ENCODE measurements at regions not wholly inside any gene's neighbourhood (a gene's known extent, or its start where the extent isn't known, plus 50 kb on each side); places are given as distances from the start of the nearest gene placed in this dataset.

GRCh38 chr10:20427821-20428220, 469.3 kb downstream of the NEBL start:
- no peaks in the 10 kb centered on the region; the same call in 1 of the 2 replicates for H3K27me3 Mint-ChIP-seq (ENCODE audit: low read depth)
- peaks cover 36% of the 10 kb centered on the region for H3K36me3 Mint-ChIP-seq
- no peak for TF ChIP-seq ESRRA (CRISPR knock-in tag; IDR thresholded peaks at IDR 0.05; ENCODE audit: borderline replicate concordance)
- TF ChIP-seq E2F1 (CRISPR knock-in tag; IDR thresholded peaks at IDR 0.05), result no peak
- no peak for TF ChIP-seq EMX1 (CRISPR knock-in tag; IDR thresholded peaks at IDR 0.05)
- TF ChIP-seq CBFB (CRISPR knock-in tag; IDR thresholded peaks at IDR 0.05; ENCODE audit: low read depth), result no peak
- TF ChIP-seq, protein P1, sequence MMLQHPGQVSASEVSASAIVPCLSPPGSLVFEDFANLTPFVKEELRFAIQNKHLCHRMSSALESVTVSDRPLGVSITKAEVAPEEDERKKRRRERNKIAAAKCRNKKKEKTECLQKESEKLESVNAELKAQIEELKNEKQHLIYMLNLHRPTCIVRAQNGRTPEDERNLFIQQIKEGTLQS (CRISPR knock-in tag; conservative IDR thresholded peaks at IDR 0.05), result no peak
- no peak for TF ChIP-seq ZNF121 (CRISPR knock-in tag; IDR thresholded peaks at IDR 0.05)
- TF ChIP-seq, protein P2, sequence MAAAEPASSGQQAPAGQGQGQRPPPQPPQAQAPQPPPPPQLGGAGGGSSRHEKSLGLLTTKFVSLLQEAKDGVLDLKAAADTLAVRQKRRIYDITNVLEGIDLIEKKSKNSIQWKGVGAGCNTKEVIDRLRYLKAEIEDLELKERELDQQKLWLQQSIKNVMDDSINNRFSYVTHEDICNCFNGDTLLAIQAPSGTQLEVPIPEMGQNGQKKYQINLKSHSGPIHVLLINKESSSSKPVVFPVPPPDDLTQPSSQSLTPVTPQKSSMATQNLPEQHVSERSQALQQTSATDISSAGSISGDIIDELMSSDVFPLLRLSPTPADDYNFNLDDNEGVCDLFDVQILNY (CRISPR knock-in tag; IDR thresholded peaks at IDR 0.05), result no peak
- no peak for TF ChIP-seq ZNF425 (CRISPR knock-in tag; conservative IDR thresholded peaks at IDR 0.05)
- TF ChIP-seq, protein P3, sequence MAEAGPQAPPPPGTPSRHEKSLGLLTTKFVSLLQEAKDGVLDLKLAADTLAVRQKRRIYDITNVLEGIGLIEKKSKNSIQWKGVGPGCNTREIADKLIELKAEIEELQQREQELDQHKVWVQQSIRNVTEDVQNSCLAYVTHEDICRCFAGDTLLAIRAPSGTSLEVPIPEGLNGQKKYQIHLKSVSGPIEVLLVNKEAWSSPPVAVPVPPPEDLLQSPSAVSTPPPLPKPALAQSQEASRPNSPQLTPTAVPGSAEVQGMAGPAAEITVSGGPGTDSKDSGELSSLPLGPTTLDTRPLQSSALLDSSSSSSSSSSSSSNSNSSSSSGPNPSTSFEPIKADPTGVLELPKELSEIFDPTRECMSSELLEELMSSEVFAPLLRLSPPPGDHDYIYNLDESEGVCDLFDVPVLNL (CRISPR knock-in tag; IDR thresholded peaks at IDR 0.05; ENCODE audit: borderline replicate concordance, low read depth), result no peak
- TF ChIP-seq, protein P4, sequence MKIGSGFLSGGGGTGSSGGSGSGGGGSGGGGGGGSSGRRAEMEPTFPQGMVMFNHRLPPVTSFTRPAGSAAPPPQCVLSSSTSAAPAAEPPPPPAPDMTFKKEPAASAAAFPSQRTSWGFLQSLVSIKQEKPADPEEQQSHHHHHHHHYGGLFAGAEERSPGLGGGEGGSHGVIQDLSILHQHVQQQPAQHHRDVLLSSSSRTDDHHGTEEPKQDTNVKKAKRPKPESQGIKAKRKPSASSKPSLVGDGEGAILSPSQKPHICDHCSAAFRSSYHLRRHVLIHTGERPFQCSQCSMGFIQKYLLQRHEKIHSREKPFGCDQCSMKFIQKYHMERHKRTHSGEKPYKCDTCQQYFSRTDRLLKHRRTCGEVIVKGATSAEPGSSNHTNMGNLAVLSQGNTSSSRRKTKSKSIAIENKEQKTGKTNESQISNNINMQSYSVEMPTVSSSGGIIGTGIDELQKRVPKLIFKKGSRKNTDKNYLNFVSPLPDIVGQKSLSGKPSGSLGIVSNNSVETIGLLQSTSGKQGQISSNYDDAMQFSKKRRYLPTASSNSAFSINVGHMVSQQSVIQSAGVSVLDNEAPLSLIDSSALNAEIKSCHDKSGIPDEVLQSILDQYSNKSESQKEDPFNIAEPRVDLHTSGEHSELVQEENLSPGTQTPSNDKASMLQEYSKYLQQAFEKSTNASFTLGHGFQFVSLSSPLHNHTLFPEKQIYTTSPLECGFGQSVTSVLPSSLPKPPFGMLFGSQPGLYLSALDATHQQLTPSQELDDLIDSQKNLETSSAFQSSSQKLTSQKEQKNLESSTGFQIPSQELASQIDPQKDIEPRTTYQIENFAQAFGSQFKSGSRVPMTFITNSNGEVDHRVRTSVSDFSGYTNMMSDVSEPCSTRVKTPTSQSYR (CRISPR knock-in tag; IDR thresholded peaks at IDR 0.05), result no peak
- TF ChIP-seq PRRX2 (CRISPR knock-in tag; IDR thresholded peaks at IDR 0.05), result no peak
- TF ChIP-seq ZNF416 (CRISPR knock-in tag; IDR thresholded peaks at IDR 0.05), result no peak
- TF ChIP-seq HMGA2 (CRISPR knock-in tag; IDR thresholded peaks at IDR 0.05), result no peak
- no peak for TF ChIP-seq NFYB (CRISPR knock-in tag; conservative IDR thresholded peaks at IDR 0.05; ENCODE audit: low read depth)
- no peak for TF ChIP-seq ZNF317 (CRISPR knock-in tag; IDR thresholded peaks at IDR 0.05; ENCODE audit: borderline replicate concordance, low read depth)
- TF ChIP-seq FOXK1 (CRISPR knock-in tag; IDR thresholded peaks at IDR 0.05), result no peak
- TF ChIP-seq ATF1 (CRISPR knock-in tag; IDR thresholded peaks at IDR 0.05), result no peak
- ChIA-PET POLR2A (no interaction called here), CTCF (no interaction called here)
- H3K4me1 Mint-ChIP-seq, result no peaks in the 10 kb centered on the region
- no peak for ATAC-seq
- H3K27ac Mint-ChIP-seq, result no peak overlapping the region
- no peak overlapping the region for H3K4me3 Mint-ChIP-seq
- DNase-seq (ENCODE audit: low spot score), result no peak
- H3K9me3 Mint-ChIP-seq, result peaks cover 42% of the 10 kb centered on the region

GRCh38 chr10:20418286-20418685, 478.8 kb downstream of the NEBL start:
- ChIA-PET CTCF (no interaction called here), POLR2A (no interaction called here)
- no peak overlapping the region for H3K27ac Mint-ChIP-seq
- no peak for ATAC-seq
- DNase-seq (ENCODE audit: low spot score), result no peak
- no peak overlapping the region for H3K4me3 Mint-ChIP-seq
- H3K4me1 Mint-ChIP-seq, result peaks cover 15% of the 10 kb centered on the region
- H3K9me3 Mint-ChIP-seq, result peaks cover 38% of the 10 kb centered on the region
- H3K27me3 Mint-ChIP-seq (ENCODE audit: low read depth), result no peaks in the 10 kb centered on the region
- TF ChIP-seq CREB1 (CRISPR knock-in tag; IDR thresholded peaks at IDR 0.05) (no peak), FOXJ3 (CRISPR knock-in tag; IDR thresholded peaks at IDR 0.05; ENCODE audit: borderline replicate concordance) (no peak), ZNF232 (CRISPR knock-in tag; IDR thresholded peaks at IDR 0.05) (no peak), NR1H2 (CRISPR knock-in tag; IDR thresholded peaks at IDR 0.05) (no peak), JUN (CRISPR knock-in tag; IDR thresholded peaks at IDR 0.05) (no peak)
- peaks cover 37% of the 10 kb centered on the region for H3K36me3 Mint-ChIP-seq

All from WTC11 (cell line).